ENCODE measurements at regions not wholly inside any gene's neighbourhood (a gene's known extent, or its start where the extent isn't known, plus 50 kb on each side); places are given as distances from the start of the nearest gene placed in this dataset.

DNA sequence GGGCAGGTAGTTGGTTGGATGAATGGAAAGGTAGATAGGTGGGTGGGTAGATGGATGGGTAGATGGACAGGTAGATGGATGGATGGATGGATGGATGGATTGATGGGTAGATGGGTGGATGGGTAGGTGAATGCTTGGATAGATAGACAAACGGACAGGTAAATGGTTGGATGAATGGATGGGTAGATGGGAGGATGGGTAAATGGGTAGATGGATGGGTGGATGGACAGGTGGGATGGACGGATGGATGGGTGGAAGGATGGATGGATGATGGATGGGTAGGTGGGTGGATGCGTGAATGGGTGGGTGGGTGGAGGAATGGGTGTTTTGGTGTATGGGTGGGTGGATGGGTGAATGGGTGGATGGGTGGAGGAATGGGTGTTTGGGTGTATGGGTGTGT, 50.1 kb upstream of the ASAP2 start:
- TF ChIP-seq CTCF (conservative IDR thresholded peaks at IDR 0.05; ENCODE audit: low read length): no peak
- no peak for TF ChIP-seq EZH2phosphoT487 (IDR thresholded peaks at IDR 0.05; ENCODE audit: borderline replicate concordance)
